ENCODE measurements at regions not wholly inside any gene's neighbourhood (a gene's known extent, or its start where the extent isn't known, plus 50 kb on each side); places are given as distances from the start of the nearest gene placed in this dataset.
"Not testable (repeated sequence)": the region's sequence is repeated elsewhere in the genome, so short reads cannot be mapped to it uniquely, and the experiment has no call there.

GRCh38 chr1:189149547-189150375 is 1327.9 kb downstream of the BRINP3 start:
- DNase-seq = no peak

- DNase-seq = no peak
These were observed 1327.0 kb downstream of the BRINP3 start for GRCh38 chr1:189150624-189151023.

- DNase-seq = no peak
These were observed 1326.3 kb downstream of the BRINP3 start for GRCh38 chr1:189151361-189151760.

GRCh38 chr1:189152685-189153084 is 1325.0 kb downstream of the BRINP3 start:
- DNase-seq = no peak

GRCh38 chr1:189158155-189158554 is 1319.5 kb downstream of the BRINP3 start:
- DNase-seq = no peak

GRCh38 chr1:189175889-189176288 is 1301.8 kb downstream of the BRINP3 start:
- no peak for DNase-seq

GRCh38 chr1:189180057-189180456 is 1297.6 kb downstream of the BRINP3 start:
- DNase-seq = no peak

- DNase-seq = no peak
These were observed 1292.6 kb downstream of the BRINP3 start for GRCh38 chr1:189185097-189185496.

- no peak for DNase-seq
These were observed 1284.7 kb downstream of the BRINP3 start for GRCh38 chr1:189192741-189193520.

GRCh38 chr1:189205863-189206262 is 1271.8 kb downstream of the BRINP3 start:
- DNase-seq = no peak

GRCh38 chr1:189206617-189207016 is 1271.0 kb downstream of the BRINP3 start:
- no peak for DNase-seq

GRCh38 chr1:189211742-189212141 is 1265.9 kb downstream of the BRINP3 start:
- no peak for DNase-seq

GRCh38 chr1:189212606-189213005 is 1265.1 kb downstream of the BRINP3 start:
- DNase-seq = no peak

- DNase-seq = no peak
These were observed 1260.8 kb downstream of the BRINP3 start for GRCh38 chr1:189216886-189217285.

GRCh38 chr1:189217646-189218045 is 1260.0 kb downstream of the BRINP3 start:
- no peak for DNase-seq

- no peak for DNase-seq
These were observed 1256.9 kb downstream of the BRINP3 start for GRCh38 chr1:189220750-189221149.

- not testable (repeated sequence) for DNase-seq
These were observed 1251.9 kb downstream of the BRINP3 start for GRCh38 chr1:189225794-189226145.

- DNase-seq = no peak
These were observed 1250.9 kb downstream of the BRINP3 start for GRCh38 chr1:189226779-189227178.

- no peak for DNase-seq
These were observed 1240.7 kb downstream of the BRINP3 start for GRCh38 chr1:189237008-189237407.

- DNase-seq = no peak
These were observed 1223.9 kb downstream of the BRINP3 start for GRCh38 chr1:189253601-189254350.

- not testable (repeated sequence) for DNase-seq
These were observed 1216.5 kb downstream of the BRINP3 start for GRCh38 chr1:189261128-189261527.

- DNase-seq = no peak
These were observed 1208.7 kb downstream of the BRINP3 start for GRCh38 chr1:189269011-189269410.

- no peak for DNase-seq
These were observed 1203.4 kb downstream of the BRINP3 start for GRCh38 chr1:189274267-189274666.
